ENCODE measurements at regions not wholly inside any gene's neighbourhood (a gene's known extent, or its start where the extent isn't known, plus 50 kb on each side); places are given as distances from the start of the nearest gene placed in this dataset.
"Not testable (repeated sequence)": the region's sequence is repeated elsewhere in the genome, so short reads cannot be mapped to it uniquely, and the experiment has no call there.

DNA sequence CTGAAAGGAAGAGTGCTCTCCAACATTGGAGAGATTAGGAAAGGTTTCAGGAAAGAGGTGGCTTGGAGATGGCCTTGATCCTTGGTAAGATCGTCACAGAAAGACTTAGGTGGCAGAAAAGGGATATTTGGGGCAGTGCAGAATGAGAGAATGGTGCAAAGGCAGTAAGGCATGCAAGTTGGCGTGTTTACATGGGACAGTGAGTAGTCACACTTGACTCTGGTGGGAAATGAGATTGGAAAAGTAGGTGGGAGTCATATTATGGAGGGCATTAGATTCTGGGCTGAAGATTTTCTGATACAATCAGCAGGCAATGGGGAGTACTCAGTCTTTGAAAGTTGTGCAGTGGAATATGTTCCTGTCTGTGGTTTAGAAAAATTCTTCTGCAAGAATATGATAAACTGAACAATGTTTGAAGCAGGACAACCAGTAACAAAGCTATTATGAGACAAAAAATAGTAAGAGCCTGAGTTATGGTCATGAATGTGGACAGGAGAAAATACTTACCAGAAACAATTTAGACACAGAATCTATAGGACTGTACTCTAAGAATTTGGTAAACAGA is 76.2 kb upstream of the ANKRD55 start:
- DNase-seq = no peak

DNA sequence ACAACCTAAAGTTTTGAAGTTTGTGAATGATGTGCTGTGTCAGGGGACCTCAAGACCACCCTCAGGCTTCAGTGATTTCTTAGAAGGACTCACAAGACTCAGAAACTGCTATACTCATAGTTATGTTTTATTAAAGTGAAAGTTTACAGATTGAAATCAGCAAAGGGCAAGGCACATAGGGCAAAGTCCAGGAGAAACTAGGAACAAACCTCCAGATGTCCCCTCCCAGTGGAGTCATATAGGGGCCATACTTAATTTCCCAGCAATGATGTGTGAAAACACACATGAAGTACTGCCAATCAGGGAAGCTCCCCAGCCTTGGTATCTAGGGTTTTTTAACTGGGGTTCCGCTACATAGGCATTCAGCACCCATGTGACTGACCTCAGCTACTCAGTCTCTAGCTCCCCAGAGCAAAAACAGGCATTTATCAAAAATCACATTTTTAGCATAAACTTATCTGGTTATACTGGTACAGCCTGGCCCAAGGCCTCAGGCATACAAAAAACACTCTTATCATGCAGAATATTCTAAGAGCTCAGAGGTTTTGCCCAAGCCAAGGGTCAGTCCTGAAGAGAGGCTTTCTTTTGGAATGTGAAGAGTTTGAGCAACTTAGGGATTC is 74.7 kb upstream of the ANKRD55 start:
- no peak for DNase-seq

DNA sequence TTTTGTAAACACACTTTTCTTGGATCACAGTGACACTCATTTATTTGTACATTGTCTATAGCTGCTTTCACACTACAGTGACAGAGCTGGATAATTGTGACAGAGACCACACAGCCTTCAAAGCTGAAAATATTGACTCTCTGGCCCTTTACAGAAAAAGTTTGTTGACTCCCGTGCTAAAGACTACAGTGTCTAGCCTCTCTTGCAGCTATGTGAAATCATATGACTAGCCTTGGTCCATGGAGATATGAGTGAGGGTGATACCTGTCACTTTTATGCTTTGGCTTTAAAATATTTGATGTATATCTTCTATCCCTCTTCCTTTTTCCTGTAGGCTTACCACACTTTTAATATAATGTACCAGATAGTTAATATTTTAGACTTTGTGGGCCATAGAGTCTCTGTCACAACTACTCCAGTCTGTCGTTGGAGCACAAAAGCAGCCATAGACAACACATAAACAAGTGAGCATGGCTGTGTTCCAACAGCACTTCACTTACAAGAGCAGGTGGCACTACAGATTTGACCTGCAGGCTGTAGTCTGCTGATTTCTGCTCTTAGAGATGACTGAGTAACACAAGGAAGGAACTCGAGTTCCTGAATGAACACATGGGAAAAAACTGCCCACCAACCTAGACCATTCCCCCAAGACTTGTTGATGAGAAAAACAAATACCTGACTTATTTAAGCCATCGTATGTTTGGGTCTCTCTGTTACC is 73.5 kb upstream of the ANKRD55 start:
- DNase-seq = no peak

DNA sequence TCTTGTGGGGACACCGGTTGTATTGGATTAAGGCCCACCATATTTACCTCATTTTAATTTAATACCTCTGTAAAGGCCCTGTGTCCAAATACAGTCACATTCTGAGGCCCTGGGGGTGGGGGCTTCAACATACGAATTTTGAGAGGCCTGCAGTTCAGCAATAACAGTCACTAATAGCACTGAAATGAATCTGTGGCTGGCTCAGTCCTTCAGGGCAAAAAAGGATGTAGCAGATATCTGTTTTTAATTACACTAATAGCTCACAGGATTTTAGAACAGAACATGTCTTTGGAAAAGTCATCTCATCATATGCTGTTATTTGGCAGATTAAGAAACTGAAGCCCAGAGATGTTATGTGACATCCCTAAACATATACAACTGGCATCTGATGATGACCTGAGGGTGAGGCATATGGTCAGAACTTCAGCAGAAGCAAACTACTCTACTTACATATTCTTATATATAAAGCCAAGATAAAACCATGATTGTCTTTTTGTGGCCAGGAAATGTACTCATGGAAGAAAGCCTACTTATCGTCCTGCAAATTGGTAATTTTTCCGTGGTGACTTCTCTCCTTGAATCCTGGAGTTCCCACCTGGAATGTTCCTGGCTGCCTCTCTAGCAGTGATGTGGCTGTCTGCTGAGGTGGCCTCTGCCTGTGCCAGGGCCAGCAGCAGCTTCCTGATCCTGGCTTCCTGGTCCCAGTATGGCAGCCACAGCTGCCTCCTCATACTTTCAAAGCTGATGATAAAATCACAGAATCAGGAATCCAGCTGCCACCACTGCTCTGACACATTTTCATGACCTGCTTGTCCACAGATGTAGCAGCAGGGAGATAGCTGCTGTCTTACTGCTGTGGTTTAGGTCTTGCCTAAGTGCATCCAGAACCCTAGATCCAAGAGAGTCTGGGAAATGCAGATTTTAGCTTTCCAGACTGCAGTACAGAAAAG is 72.1 kb upstream of the ANKRD55 start:
- no peak for DNase-seq

DNA sequence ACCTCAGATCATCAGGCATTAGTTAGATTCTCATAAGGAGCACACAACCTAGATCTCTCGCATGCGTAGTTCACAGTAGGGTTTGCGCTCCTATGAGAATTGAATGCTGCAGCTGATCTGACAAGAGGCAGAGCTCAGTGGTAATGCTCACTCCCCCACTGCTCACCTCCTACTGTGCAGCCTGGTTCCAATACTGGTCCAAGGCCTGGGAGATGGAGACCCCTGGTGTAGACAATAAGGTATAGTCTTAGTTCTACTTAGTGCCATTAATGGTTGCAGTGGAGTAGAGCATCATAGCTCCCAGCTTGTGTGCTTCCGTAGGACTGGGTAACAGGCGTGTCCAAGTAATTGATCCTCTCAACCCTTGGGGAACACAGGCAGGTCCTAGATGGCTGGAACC is 70.4 kb upstream of the ANKRD55 start:
- no peak for DNase-seq

DNA sequence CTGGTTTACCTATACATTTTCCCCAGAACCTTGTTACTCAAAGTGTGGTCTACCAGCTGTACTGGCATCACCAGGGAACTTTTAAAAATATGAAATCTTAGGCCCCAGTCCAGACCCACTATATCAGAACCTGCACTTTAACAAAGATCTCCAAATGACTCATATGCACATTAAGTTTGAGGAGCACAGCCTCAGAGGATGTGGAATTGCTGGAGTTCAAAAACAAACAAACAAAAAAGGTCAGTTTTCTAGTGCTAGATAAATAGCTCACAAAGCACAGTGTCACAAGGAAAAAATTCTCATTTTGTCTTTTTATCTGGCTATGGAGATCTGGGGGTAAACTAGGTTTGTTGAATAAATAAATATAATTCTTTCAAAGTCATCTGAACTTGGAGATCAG is 68.9 kb upstream of the ANKRD55 start:
- DNase-seq = no peak

DNA sequence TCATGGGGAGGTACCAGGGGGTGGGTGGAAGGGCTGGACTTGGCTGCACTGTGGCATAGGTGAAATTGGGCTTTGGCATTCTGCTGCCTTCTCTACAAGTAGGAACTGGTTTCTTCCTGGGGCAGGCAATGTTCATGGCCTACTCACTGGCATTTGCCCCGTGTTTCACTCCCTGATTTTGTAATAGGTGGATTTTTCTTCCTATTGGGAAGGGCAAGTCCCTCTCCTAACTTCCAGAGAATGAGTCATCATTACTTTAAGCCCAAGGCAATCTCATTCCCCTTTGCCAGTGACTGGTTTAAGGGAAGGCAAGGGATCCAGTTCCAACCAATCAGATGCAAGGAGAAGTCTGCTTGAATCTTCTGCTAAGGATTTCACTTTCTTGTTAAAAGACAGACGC is 67.9 kb upstream of the ANKRD55 start:
- no peak for DNase-seq

DNA sequence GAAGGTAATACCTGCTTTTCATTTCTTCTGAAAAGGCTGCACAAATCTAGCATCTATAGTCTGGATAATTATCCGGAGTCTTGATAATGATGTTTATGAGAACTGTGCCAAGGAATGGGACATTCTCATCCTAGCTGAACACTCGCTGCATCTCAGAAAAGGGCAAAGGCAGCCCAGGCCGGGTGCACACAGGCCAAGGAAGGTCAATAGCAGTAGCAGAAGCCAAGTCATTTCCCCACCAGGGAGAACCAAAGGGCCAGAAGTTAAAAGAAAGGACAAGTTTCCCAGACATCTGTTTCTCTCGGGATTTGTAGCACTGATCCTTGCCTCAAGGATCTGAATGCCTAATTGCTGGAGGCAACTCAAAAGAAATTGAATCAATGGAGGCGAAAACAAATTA is 66.1 kb upstream of the ANKRD55 start:
- DNase-seq = no peak

DNA sequence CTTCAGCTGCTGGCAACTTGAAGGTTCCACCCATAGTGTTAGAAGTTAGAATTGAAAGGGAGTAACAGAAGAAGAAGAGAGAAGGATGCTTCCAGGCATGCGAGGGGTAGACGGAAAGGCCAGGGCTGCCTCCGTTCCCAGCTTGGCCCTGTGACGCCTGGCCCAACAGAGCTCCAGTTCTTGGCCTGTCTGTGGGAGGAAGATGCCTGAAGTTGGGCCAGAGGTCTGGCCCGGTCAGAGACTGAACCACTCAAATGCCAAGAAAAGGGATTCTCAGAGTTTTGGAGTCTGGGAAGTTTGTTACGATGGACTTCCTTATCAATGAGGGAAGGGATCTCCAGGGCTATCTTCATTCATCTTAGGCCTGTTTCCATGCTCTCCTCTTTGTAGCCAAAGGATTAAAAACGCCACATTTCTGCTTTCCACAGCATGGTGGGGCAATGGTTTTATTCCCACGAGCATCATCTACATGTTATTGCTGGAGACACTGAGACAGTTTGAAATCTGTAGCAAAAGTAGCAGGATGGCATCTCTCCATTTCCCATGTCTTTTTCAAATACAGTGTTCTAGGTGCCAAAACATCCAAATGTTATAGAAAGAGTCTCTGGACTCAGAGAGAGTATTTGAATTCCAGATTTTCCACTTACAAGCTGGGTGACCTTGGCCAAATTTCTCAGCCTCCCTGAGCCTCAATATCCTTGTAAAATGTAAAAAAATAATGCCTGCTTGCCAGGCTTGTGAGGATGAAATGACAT is 65.4 kb upstream of the ANKRD55 start:
- no peak for DNase-seq

DNA sequence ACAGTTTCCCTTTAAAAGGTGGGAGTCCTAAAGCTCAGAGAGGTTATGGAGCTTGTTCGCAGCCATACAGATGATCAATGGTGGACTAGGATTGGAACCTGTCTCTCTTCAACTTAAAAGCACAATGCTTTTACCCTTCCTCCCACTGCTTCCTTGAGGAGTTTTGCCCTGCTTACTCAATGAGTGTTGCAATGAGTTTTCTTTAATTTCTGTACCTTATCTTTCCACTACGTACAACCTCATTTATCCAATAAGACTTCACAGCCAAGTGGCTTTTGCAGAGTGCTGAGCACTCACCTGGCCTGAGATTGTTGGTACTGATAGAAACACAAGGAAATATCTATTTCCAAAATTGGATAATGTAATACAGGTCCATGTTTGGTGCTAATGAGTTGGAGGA is 64.7 kb upstream of the ANKRD55 start:
- no peak for DNase-seq

DNA sequence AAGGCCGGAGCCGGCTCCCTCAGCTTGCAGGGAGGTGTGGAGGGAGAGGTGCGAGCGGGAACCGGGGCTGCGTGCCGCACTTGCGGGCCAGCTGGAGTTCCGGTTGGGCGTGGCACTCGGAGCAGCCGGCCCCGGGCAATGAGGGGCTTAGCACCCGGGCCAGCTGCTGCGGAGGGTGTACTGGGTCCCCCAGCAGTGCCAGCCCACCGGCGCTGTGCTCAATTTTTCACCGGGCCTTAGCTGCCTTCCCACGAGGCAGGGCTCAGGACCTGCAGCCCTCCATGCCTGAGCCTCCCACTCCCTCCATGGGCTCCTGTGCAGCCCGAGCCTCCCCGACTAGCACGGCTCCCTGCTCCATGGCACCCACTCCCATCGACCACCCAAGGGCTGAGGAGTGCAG is 62.2 kb upstream of the ANKRD55 start:
- not testable (repeated sequence) for DNase-seq

DNA sequence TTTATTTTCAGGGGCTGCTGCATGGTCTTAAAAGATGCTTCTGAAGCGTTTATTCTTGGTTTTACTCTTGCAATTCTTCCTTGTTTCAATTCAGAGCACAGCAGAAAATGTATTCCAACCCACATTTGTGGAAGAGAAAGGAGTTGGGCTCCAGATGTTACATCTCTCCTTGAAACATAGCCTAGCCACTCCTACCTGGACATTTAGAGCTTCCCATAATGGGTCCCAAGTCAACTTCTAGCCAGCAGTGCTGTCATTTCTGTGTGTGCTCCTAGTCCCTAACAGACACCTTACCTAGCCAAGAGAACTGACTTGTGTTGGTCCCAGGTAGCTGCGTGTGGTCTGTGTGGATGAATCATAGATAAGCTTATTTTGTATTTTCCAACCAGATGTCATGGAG is 61.2 kb upstream of the ANKRD55 start:
- DNase-seq = no peak

DNA sequence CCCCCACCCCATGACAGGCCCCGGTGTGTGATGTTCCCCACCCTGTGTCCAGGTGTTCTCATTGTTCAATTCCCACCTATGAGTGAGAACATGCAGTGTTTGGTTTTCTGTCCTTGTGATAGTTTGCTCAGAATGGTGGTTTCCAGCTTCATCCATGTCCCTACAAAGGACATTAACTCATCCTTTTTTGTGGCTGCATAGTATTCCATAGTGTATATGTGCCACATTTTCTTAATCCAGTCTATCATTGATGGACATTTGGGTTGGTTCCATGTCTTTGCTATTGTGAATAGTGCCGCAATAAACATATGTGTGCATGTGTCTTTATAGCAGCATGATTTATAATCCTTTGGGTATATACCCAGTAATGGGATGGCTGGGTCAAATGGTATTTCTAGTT is 59.7 kb upstream of the ANKRD55 start:
- not testable (repeated sequence) for DNase-seq

DNA sequence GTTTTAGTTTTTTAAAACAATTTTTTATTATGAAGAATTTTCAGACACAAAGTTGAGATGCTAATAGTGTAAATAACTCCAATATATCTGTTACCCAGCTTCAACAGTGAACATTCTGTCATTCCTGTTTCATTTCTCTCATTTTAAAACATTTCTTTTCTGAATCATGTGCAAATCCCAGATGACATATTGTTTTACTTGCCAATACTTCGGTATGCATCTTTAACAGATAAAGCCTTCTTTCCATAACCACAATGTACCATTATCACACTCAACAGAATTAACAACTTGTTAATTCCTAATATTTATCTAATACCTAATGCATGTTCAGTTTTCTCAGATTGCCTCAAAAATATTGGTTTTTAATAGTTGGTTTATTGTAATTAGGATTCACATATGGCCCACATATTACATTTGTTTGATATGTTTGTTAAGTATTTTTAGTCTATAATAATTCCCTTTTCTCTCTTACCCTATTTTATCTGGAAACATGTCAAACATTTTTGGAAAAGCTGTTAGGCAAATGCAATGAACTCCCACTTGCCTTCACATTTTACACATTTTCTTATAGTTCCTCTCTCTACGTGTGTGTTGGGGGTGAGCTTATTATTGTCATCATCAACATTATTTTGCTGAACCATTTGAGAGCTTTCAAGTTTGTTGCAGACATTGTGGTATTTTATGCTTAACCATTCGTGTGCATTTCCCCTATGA is 58.7 kb upstream of the ANKRD55 start:
- no peak for DNase-seq

DNA sequence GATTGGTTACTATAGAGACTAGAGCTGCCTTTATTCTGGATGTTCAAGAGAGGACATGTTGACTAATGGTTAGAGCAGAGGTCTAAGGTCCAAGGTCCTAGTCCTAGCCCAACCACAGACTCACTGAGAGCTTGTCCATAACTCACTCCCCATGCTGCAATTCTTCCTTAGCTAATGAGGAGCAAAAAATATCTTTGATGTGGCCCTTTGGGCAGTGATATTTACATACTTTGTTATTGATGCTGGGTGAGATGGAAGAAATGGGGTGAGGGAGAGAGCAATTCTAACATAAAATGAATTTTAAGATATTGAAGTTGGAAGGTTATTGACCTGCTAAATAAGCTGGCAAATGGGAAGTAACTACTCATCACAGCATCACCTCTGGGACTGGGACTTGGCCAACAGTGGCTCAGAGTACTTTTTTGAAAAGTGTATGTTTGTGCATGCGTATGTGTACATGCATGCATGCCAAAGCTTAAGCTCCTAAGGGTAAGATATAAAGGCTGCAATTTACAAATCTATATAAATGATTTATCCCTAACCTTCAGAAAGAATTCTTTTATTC is 58.0 kb upstream of the ANKRD55 start:
- no peak for DNase-seq

DNA sequence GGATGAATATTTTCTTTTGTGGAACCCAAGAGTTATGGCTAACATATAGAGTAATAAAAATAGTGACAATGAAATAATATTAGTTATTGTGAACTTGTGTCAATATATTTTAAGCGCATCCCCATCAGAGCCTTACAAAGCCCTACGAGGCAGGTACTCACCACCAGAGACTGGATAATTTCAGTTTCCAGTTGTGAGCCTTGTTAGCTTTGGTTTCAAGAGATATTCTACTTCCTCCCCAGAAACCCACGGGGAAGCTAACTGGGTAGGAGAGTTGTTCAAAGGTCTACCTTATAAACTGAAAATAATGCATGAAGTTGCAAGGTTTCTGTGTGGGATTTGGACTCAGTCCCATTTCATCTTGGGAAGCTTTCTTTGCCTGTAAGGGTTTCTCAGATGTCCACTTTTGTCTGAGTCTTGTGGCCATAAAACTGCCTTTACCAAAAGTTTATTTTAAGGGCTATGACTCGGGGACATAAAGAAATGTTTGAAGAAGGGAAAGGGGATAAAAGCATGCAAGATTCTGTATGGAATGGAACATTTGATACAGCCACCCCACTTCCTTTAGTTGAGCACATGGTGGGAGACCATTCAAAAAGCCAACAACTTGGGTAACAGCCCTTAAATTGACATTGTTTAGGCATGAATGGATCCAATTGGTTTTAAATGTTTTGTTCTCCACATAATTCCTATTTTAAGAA is 57.4 kb upstream of the ANKRD55 start:
- DNase-seq = peak; percentile 15

DNA sequence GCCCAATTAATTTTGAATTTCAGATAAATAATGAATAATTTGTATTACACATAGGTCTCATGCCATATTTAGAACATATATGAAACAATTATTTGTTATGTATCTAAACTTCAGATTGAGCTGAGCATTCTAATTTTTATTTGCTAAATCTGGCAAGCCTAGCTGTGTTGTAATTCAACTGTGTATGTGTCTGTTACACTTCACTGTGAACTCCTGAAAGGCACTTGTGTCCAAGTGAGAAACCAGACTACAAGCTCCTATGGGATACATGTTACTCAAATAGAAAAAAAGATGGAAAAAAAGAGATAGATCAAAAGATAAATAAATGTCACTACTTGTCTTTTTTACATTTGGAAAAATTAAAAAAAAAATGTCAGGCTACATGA is 56.5 kb upstream of the ANKRD55 start:
- no peak for DNase-seq

DNA sequence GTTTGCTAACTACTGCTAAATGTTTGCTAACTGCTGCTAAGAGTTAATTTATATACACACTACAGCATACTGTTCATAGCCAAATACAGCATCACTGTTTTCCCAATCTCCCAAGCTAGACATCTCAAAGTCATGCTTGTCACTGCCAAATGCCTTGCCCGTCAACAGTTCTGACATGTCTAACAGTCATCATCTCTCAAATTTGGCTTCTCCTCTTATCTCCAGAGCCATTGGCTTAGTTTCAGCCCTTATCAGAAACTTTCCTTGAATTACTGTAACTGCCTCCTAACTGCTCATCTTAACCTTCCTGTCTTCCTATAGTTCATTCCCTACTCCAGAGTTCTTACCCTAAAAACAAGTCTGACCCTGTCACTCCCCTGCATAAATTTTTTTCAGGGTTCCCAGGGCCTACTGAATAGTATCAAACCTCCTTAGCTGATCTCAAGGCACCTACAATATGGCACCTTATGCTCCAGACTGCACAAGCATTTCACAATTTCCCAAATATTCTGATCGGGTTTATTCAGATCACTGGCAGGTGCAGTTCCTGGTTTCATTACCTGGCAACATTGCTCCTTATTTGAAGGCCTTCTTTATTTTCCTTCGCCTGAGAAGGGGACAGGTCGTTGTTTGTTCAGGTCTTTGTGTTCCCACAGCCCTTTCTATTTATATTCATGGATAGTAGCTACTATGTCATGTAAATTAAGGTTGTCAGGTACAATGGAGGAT is 55.9 kb upstream of the ANKRD55 start:
- DNase-seq = no peak

DNA sequence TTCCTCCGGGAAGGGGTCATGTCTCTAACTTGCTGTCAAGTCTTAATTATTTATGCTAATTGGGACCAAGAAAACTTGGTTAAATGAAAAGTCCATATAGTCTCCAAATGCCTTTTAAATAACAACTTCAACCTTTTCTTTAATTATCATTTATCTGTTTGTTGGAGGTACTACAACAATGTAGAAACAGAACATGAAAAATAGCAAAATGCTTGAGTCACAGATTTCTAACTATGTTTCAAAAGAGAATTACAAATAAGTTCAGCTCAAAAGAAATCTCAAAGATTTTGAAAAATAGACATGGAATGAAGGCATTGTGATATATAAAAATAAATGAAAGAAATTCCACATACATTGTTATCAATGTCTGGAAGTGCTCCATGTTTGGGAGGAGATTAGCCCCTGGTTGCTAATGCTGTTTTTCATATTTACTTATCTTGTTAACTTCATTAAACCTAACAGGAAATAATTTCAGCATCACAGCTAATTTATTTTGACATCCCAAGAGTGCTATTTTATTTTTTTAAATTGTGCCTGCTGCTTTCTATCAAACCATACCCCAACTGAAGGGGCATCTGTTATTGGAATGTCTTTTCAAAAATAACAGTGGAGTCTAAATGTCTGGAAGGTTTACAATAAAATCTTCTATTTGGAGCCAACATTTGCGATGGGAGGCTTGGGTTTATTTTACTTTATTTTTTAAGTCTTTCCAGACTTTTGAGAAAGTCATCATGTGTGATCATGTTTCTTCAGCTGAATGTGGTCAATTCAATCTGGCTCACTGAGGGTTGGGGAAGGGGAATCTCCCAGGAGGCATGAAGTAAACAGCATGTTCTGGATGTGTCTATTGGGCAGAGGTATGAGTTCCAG is 53.1 kb upstream of the ANKRD55 start:
- no peak for DNase-seq

Data from RPMI8226 (cell line).